ENCODE measurements at regions not wholly inside any gene's neighbourhood (a gene's known extent, or its start where the extent isn't known, plus 50 kb on each side); places are given as distances from the start of the nearest gene placed in this dataset.

DNA sequence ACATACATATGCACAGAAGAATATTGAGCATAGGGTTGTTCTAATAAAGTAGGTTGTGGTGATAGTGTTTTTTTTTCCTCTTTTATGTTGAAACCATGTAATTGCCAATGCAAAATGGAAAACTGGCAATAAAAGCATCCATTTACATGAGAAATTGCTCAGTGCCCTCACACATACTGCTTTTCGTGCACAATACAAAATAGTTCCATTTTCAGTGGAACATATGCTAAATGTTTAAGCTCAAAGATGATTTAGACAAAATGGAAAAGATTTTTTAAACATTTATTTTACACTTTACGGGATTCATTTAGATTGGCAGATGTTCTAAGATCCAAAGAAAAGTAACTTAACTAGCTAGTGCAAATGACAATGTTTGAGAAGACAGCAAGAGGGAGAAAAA lies 678.1 kb upstream of the MANEA start:
- TF ChIP-seq EP300 (IDR thresholded peaks at IDR 0.05) (no peak), POLR2A (IDR thresholded peaks at IDR 0.05; ENCODE audit: low read depth) (no peak)
- TF ChIP-seq, protein P1, sequence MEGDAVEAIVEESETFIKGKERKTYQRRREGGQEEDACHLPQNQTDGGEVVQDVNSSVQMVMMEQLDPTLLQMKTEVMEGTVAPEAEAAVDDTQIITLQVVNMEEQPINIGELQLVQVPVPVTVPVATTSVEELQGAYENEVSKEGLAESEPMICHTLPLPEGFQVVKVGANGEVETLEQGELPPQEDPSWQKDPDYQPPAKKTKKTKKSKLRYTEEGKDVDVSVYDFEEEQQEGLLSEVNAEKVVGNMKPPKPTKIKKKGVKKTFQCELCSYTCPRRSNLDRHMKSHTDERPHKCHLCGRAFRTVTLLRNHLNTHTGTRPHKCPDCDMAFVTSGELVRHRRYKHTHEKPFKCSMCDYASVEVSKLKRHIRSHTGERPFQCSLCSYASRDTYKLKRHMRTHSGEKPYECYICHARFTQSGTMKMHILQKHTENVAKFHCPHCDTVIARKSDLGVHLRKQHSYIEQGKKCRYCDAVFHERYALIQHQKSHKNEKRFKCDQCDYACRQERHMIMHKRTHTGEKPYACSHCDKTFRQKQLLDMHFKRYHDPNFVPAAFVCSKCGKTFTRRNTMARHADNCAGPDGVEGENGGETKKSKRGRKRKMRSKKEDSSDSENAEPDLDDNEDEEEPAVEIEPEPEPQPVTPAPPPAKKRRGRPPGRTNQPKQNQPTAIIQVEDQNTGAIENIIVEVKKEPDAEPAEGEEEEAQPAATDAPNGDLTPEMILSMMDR (IDR thresholded peaks at IDR 0.05) = no peak
